ENCODE measurements at regions not wholly inside any gene's neighbourhood (a gene's known extent, or its start where the extent isn't known, plus 50 kb on each side); places are given as distances from the start of the nearest gene placed in this dataset.

- TF ChIP-seq ZBTB40 (IDR thresholded peaks at IDR 0.05) (no peak), ZBTB40 (CRISPR knock-in tag; IDR thresholded peaks at IDR 0.05) (no peak), MTA3 (CRISPR knock-in tag; IDR thresholded peaks at IDR 0.05) (no peak), ZFP82 (CRISPR knock-in tag; IDR thresholded peaks at IDR 0.05; ENCODE audit: borderline replicate concordance) (no peak), BHLHE40 (IDR thresholded peaks at IDR 0.05; ENCODE audit: low read length) (no peak), DPF2 (CRISPR knock-in tag; IDR thresholded peaks at IDR 0.05; ENCODE audit: borderline replicate concordance, low read depth) (no peak), ZNF251 (CRISPR knock-in tag; IDR thresholded peaks at IDR 0.05) (no peak)
- TF ChIP-seq, protein P1, sequence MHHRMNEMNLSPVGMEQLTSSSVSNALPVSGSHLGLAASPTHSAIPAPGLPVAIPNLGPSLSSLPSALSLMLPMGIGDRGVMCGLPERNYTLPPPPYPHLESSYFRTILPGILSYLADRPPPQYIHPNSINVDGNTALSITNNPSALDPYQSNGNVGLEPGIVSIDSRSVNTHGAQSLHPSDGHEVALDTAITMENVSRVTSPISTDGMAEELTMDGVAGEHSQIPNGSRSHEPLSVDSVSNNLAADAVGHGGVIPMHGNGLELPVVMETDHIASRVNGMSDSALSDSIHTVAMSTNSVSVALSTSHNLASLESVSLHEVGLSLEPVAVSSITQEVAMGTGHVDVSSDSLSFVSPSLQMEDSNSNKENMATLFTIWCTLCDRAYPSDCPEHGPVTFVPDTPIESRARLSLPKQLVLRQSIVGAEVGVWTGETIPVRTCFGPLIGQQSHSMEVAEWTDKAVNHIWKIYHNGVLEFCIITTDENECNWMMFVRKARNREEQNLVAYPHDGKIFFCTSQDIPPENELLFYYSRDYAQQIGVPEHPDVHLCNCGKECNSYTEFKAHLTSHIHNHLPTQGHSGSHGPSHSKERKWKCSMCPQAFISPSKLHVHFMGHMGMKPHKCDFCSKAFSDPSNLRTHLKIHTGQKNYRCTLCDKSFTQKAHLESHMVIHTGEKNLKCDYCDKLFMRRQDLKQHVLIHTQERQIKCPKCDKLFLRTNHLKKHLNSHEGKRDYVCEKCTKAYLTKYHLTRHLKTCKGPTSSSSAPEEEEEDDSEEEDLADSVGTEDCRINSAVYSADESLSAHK (CRISPR knock-in tag; IDR thresholded peaks at IDR 0.05; ENCODE audit: borderline replicate concordance) = no peak
Observed at GRCh38 chr17:53336281-53336680, 486.4 kb upstream of the KIF2B start.

Data from HepG2 (cell line).